IMR-90 (cell line): ENCODE measurements at regions not wholly inside any gene's neighbourhood (a gene's known extent, or its start where the extent isn't known, plus 50 kb on each side); places are given as distances from the start of the nearest gene placed in this dataset.

Source experiments
- ATAC-seq: fragments of 200-7000 bp; cut with Tn5 transposase; 2 replicates; pipeline ENCODE4 v1.9.1; 2020; ENCODE audit warnings: low read depth, mild to moderate bottlenecking, moderate library complexity
- BruUV-seq: library from RNA; stranded (reverse); fragments of 400-500 nt; replicated peaks from 2 replicates; lab custom pipeline; 2021; lab: Mats Ljungman, UMichigan
- CTCF ChIA-PET: fragments of 300-600 bp; formaldehyde crosslinking; extraction: SDS; loops from one replicate; lab custom pipeline; 2021; ENCODE audit warnings: antibody characterized with exemption; lab: Yijun Ruan, JAX
- POLR2A ChIA-PET: fragments of 300-600 bp; sonication (Branson Sonifier 250); formaldehyde crosslinking; loops from one replicate; lab custom pipeline; 2022; ENCODE audit warnings: antibody characterized with exemption; ENCODE audit not compliant: unreplicated experiment; lab: Charles Lee
- DNase-seq: peaks from one replicate; pipeline ENCODE4 v3.0.0; 2013
- H2AFZ ChIP-seq: replicated peaks from 2 replicates; pipeline ENCODE3; 2013; ENCODE audit warnings: low read length, mild to moderate bottlenecking; ENCODE audit not compliant: poor library complexity
- H2AK5ac ChIP-seq: 2 replicates; pipeline ENCODE4 v1.6.1; 2013; ENCODE audit warnings: low read depth, low read length, inconsistent platforms
- H2AK9ac ChIP-seq: replicated peaks from 2 replicates; pipeline ENCODE3; 2013; ENCODE audit warnings: mild to moderate bottlenecking, low read depth, low read length, moderate library complexity; ENCODE audit not compliant: poor library complexity
- H2BK120ac ChIP-seq: 2 replicates; pipeline ENCODE4 v1.6.1; 2013; ENCODE audit warnings: low read depth, low read length, inconsistent platforms
- H2BK15ac ChIP-seq: 3 replicates; pipeline ENCODE4 v1.6.1; 2013; ENCODE audit warnings: low read depth, low read length, inconsistent platforms
- H2BK20ac ChIP-seq: 2 replicates; pipeline ENCODE4 v1.6.1; 2013; ENCODE audit warnings: low read depth, mild to moderate bottlenecking, inconsistent platforms, low read length, moderate library complexity
- H2BK5ac ChIP-seq: 2 replicates; pipeline ENCODE4 v1.6.1; 2013; ENCODE audit warnings: mild to moderate bottlenecking, low read depth, low read length, inconsistent platforms; ENCODE audit not compliant: poor library complexity, severe bottlenecking
- H3K14ac ChIP-seq: replicated peaks from 2 replicates; pipeline ENCODE4 v1.6.1; 2013; ENCODE audit warnings: low read depth, low read length, inconsistent platforms
- H3K18ac ChIP-seq: 2 replicates; pipeline ENCODE4 v1.6.1; 2013; ENCODE audit warnings: low read depth, low read length, control low read depth
- H3K23ac ChIP-seq: 2 replicates; pipeline ENCODE4 v1.6.1; 2013; ENCODE audit warnings: low read depth, low read length, inconsistent platforms
- H3K27ac ChIP-seq: 2 replicates; pipeline ENCODE4 v1.5.1; 2013; ENCODE audit warnings: mild to moderate bottlenecking, control low read depth, low read length; ENCODE audit not compliant: insufficient read depth
- H3K27me3 ChIP-seq: 2 replicates; pipeline ENCODE4 v1.6.1; 2013; ENCODE audit warnings: low read length; ENCODE audit not compliant: control insufficient read depth, insufficient read depth
- H3K36me3 ChIP-seq: 2 replicates; pipeline ENCODE4 v1.6.1; 2013; ENCODE audit warnings: low read length, mixed read lengths; ENCODE audit not compliant: control insufficient read depth, insufficient read depth
- H3K4ac ChIP-seq: 2 replicates; pipeline ENCODE4 v1.6.1; 2013; ENCODE audit warnings: low read depth, low read length, inconsistent platforms
- H3K4me1 ChIP-seq: 2 replicates; pipeline ENCODE4 v1.6.1; 2013; ENCODE audit warnings: low read length, mixed read lengths; ENCODE audit not compliant: control insufficient read depth, insufficient read depth
- H3K4me2 ChIP-seq: 2 replicates; pipeline ENCODE4 v1.6.1; 2013; ENCODE audit warnings: low read depth, mild to moderate bottlenecking, control low read depth, low read length, moderate library complexity
- H3K4me3 ChIP-seq: 2 replicates; pipeline ENCODE4 v1.5.1; 2013; ENCODE audit warnings: low read depth, mild to moderate bottlenecking, control low read depth, low read length, moderate library complexity; ENCODE audit not compliant: insufficient read depth
- H3K56ac ChIP-seq: 2 replicates; pipeline ENCODE4 v1.6.1; 2013; ENCODE audit warnings: low read length, inconsistent platforms; ENCODE audit not compliant: insufficient read depth; ENCODE audit errors: extremely low read depth
- H3K79me1 ChIP-seq, 2 experiments: 2 replicates each; pipeline ENCODE4 v1.6.1; 2013; ENCODE audit warnings: low read length in 2 of 2, inconsistent platforms in 1 of 2, low read depth in 1 of 2
- H3K9ac ChIP-seq: 2 replicates; pipeline ENCODE4 v1.6.1; 2013; ENCODE audit warnings: low read depth, low read length, control low read depth
- H3K9me1 ChIP-seq: 2 replicates; pipeline ENCODE4 v1.6.1; 2013; ENCODE audit warnings: low read length, inconsistent platforms; ENCODE audit not compliant: insufficient read depth
- H3K9me3 ChIP-seq: 2 replicates; pipeline ENCODE4 v1.6.1; 2013; ENCODE audit warnings: low read length; ENCODE audit not compliant: control insufficient read depth, insufficient read depth
- H4K20me1 ChIP-seq: 2 replicates; pipeline ENCODE4 v1.6.1; 2013; ENCODE audit warnings: low read length, inconsistent platforms; ENCODE audit not compliant: insufficient read depth
- H4K5ac ChIP-seq: 2 replicates; pipeline ENCODE4 v1.6.1; 2013; ENCODE audit warnings: mild to moderate bottlenecking, low read depth, low read length, control low read depth
- H4K8ac ChIP-seq, 2 experiments: 2 replicates each; pipeline ENCODE4 v1.6.1; 2013; ENCODE audit warnings: low read depth in 2 of 2, low read length in 2 of 2, control low read depth in 1 of 2, inconsistent platforms in 1 of 2
- H4K91ac ChIP-seq: 2 replicates; pipeline ENCODE4 v1.6.1; 2013; ENCODE audit warnings: low read depth, low read length, inconsistent platforms; ENCODE audit not compliant: insufficient read depth
- BHLHE40 ChIP-seq: fragments of 150-350 bp; IDR thresholded peaks from 2 replicates; pipeline ENCODE4 v1.6.1; 2016; ENCODE audit warnings: mild to moderate bottlenecking, low read depth, low read length
- CEBPB ChIP-seq: IDR thresholded peaks from 2 replicates; pipeline ENCODE4 v1.6.1; 2012; ENCODE audit warnings: low read depth, low read length, improper control_type of control experiment
- CTCF ChIP-seq: conservative IDR thresholded peaks from 2 replicates; pipeline ENCODE4 v1.5.1; 2012; ENCODE audit warnings: mild to moderate bottlenecking, low read depth, low read length, improper control_type of control experiment
- FOS ChIP-seq: fragments of 150-350 bp; IDR thresholded peaks from 2 replicates; pipeline ENCODE4 v1.6.1; 2016; ENCODE audit warnings: low read depth, low read length
- MAFK ChIP-seq: IDR thresholded peaks from 2 replicates; pipeline ENCODE4 v1.6.1; 2012; ENCODE audit warnings: low read depth, low read length, improper control_type of control experiment
- MAZ ChIP-seq: IDR thresholded peaks from 2 replicates; pipeline ENCODE4 v1.6.1; 2012; ENCODE audit warnings: low read depth, mild to moderate bottlenecking, low read length, improper control_type of control experiment, moderate library complexity, borderline replicate concordance
- MXI1 ChIP-seq: IDR thresholded peaks from 2 replicates; pipeline ENCODE4 v1.6.1; 2012; ENCODE audit warnings: low read depth, mild to moderate bottlenecking, low read length, moderate library complexity, borderline replicate concordance
- NFE2L2 ChIP-seq: fragments of 150-350 bp; IDR thresholded peaks from 2 replicates; pipeline ENCODE4 v1.6.1; 2016; ENCODE audit warnings: low read depth, mild to moderate bottlenecking, low read length
- POLR2A ChIP-seq: IDR thresholded peaks from 2 replicates; pipeline ENCODE4 v1.6.1; 2012; ENCODE audit warnings: mild to moderate bottlenecking, low read depth, low read length
- RAD21 ChIP-seq: IDR thresholded peaks from 2 replicates; pipeline ENCODE4 v1.6.1; 2012; ENCODE audit warnings: low read length, improper control_type of control experiment
- RCOR1 ChIP-seq: IDR thresholded peaks from 2 replicates; pipeline ENCODE4 v1.6.1; 2012; ENCODE audit warnings: mild to moderate bottlenecking, low read length, improper control_type of control experiment; ENCODE audit not compliant: insufficient replicate concordance
- SMC3 ChIP-seq: fragments of 150-350 bp; IDR thresholded peaks from 2 replicates; pipeline ENCODE4 v1.6.1; 2016; ENCODE audit warnings: low read depth, mild to moderate bottlenecking, antibody characterized with exemption, low read length, moderate library complexity
- USF2 ChIP-seq: fragments of 150-350 bp; IDR thresholded peaks from 2 replicates; pipeline ENCODE4 v1.6.1; 2017; ENCODE audit warnings: mild to moderate bottlenecking, antibody characterized with exemption, low read length, low read depth
- WGBS, 2 experiments: methylation state at CpG; one replicate each; pipeline versions ENCODE4 v1.1.5 to v1.1.7; 2013; ENCODE audit warnings: missing lambda C conversion rate in 2 of 2; ENCODE audit not compliant: insufficient read length in 1 of 2; ENCODE audit errors: extremely low coverage in 2 of 2; 5-methylcytosine and 5-hydroxymethylcytosine counted together
- dilution Hi-C: fragments of 300-500 bp; cut with HindIII; formaldehyde crosslinking; loops from one replicate; pipeline ENCODE4 v1.14.3; 2018; ENCODE audit warnings: low sequenced_read_pairs; ENCODE audit not compliant: unreplicated experiment
- in situ Hi-C: fragments of 300-500 bp; cut with MboI; formaldehyde crosslinking; loops from 3 replicates; pipeline ENCODE4 v1.14.3; 2019; ENCODE audit warnings: low sequenced_read_pairs, inconsistent platforms, mixed read lengths
- intact Hi-C: fragments of 100-400 bp; cut with micrococcal nuclease; formaldehyde crosslinking; loops from 2 replicates; pipeline ENCODE4 v1.10.0; 2022

GRCh38 chr9:3740690-3741419, 215.1 kb upstream of the RFX3 start:
- Histone ChIP-seq H2BK20ac (no peak overlapping the region), H3K4ac (no peak overlapping the region), H2AK9ac (no peak overlapping the region), H2AFZ (no peak overlapping the region), H3K4me2 (no peak overlapping the region), H3K4me1 (no peaks in the 10 kb centered on the region), H3K23ac (no peak overlapping the region), H4K8ac (no peak overlapping the region), H3K56ac (no peak overlapping the region), H3K9me1 (0 out of 2 replicates have a peak, but pooled peaks cover under 1% of the 10 kb centered on the region), H4K5ac (no peak overlapping the region), H3K18ac (no peak overlapping the region), H3K4me3 (no peak overlapping the region), H2BK120ac (no peak overlapping the region), H3K27me3 (no peaks in the 10 kb centered on the region), H2BK5ac (no peak overlapping the region), H3K14ac (no peak overlapping the region), H4K20me1 (no peaks in the 10 kb centered on the region), H4K91ac (no peak overlapping the region), H3K9ac (no peak overlapping the region), H2BK15ac (no peak overlapping the region), H2AK5ac (no peak overlapping the region), H3K79me1 (no peaks in the 10 kb centered on the region), H3K9me3 (no peaks in the 10 kb centered on the region), H3K27ac (no peak overlapping the region), H3K36me3 (no peaks in the 10 kb centered on the region)
- POLR2A ChIA-PET, result no interaction called here
- peak; percentile 10 for DNase-seq
- CTCF ChIA-PET, result interaction anchor here (0.7 to 1.0 kb wide), 2 partner anchors 135 to 488 kb away, joined by 3 read pairs; no protein-coding TSS in a partner anchor
- ATAC-seq, result no peak
- no TSS peak for BruUV-seq
- intact Hi-C loops (no loop called here), dilution Hi-C loops (no loop called here), in situ Hi-C loops (loop anchor here (25.0 kb wide), 1 partner anchor 321 kb away; no protein-coding TSS in a partner anchor)
- no peak for TF ChIP-seq MXI1
- TF ChIP-seq MAZ, result no peak
- no peak for TF ChIP-seq CTCF
- TF ChIP-seq FOS, result no peak
- no peak for TF ChIP-seq SMC3
- no peak for TF ChIP-seq RCOR1
- TF ChIP-seq BHLHE40, result no peak
- no peak for TF ChIP-seq NFE2L2
- no peak for TF ChIP-seq POLR2A
- TF ChIP-seq CEBPB, result no peak
- TF ChIP-seq USF2, result no peak
- TF ChIP-seq RAD21, result no peak
- no peak for TF ChIP-seq MAFK
- 80% methylated on average over 1 of the region's 9 CpGs; no CpG with 5 or more reads in 1 of the 2 experiments for WGBS, 2 experiments
